AG10803 (cell line): ENCODE measurements at regions not wholly inside any gene's neighbourhood (a gene's known extent, or its start where the extent isn't known, plus 50 kb on each side); places are given as distances from the start of the nearest gene placed in this dataset.

Experiments used
- DNase-seq: peaks from one replicate; pipeline ENCODE4 v3.0.0; 2010; ENCODE audit warnings: low read depth
- H3K4me3 ChIP-seq: 2 replicates; pipeline ENCODE4 v1.5.1; 2011; ENCODE audit warnings: mild to moderate bottlenecking, low read length, control low read depth
- CTCF ChIP-seq: conservative IDR thresholded peaks from 2 replicates; pipeline ENCODE4 v1.5.1; 2011; ENCODE audit warnings: mild to moderate bottlenecking, low read length, control low read depth, inconsistent platforms

GRCh38 chr7:21154614-21155013, 273.3 kb upstream of the SP4 start:
- no peak overlapping the region for H3K4me3 ChIP-seq
- DNase-seq: no peak
- TF ChIP-seq CTCF: no peak

GRCh38 chr7:21159506-21159905, 268.4 kb upstream of the SP4 start:
- no peak for TF ChIP-seq CTCF
- DNase-seq: no peak
- no peak overlapping the region for H3K4me3 ChIP-seq

- no peak overlapping the region for H3K4me3 ChIP-seq
- no peak for DNase-seq
- TF ChIP-seq CTCF: no peak
These were observed 267.5 kb upstream of the SP4 start for GRCh38 chr7:21160401-21160800.

GRCh38 chr7:21167942-21168341, 259.9 kb upstream of the SP4 start:
- DNase-seq: no peak
- TF ChIP-seq CTCF: no peak
- H3K4me3 ChIP-seq: no peak overlapping the region

GRCh38 chr7:21169667-21170580, 258.0 kb upstream of the SP4 start:
- DNase-seq: no peak
- TF ChIP-seq CTCF: no peak
- no peak overlapping the region for H3K4me3 ChIP-seq

- DNase-seq: no peak
- TF ChIP-seq CTCF: no peak
- H3K4me3 ChIP-seq: no peak overlapping the region
These were observed 255.1 kb upstream of the SP4 start for GRCh38 chr7:21172800-21173199.

- DNase-seq: no peak
- no peak for TF ChIP-seq CTCF
- no peak overlapping the region for H3K4me3 ChIP-seq
These were observed 254.4 kb upstream of the SP4 start for GRCh38 chr7:21173436-21173835.
